A549 (cell line): ENCODE measurements at regions not wholly inside any gene's neighbourhood (a gene's known extent, or its start where the extent isn't known, plus 50 kb on each side); places are given as distances from the start of the nearest gene placed in this dataset.
"Not testable (repeated sequence)": the region's sequence is repeated elsewhere in the genome, so short reads cannot be mapped to it uniquely, and the experiment has no call there.

Source experiments
- ATAC-seq, 2 experiments: fragments of 200-7000 bp in 1 of 2; fragments of >200 bp in 1 of 2; cut with Nextera tagmentation in 1 of 2; cut with Tn5 transposase in 1 of 2; 3 replicates each; pipeline versions ENCODE4 v1.8.0 to v1.9.1; 2018 to 2020; ENCODE audit warnings: mild to moderate bottlenecking in 1 of 2, moderate library complexity in 1 of 2
- CTCF ChIA-PET: fragments of 300-600 bp; sonication (Branson Sonifier 250); formaldehyde crosslinking; extraction: SDS; loops from one replicate; lab custom pipeline; 2021; ENCODE audit warnings: antibody characterized with exemption, inconsistent platforms; lab: Yijun Ruan, JAX
- POLR2A ChIA-PET: fragments of 350-600 bp; formaldehyde crosslinking; extraction: SDS; loops from one replicate; lab custom pipeline; 2021; ENCODE audit warnings: antibody characterized with exemption, inconsistent platforms; lab: Yijun Ruan, JAX
- DNase-seq, 2 experiments: peaks; one replicate each; pipeline versions ENCODE4 v3.0.0 to v3.0.0-alpha.2; 2011 to 2016; ENCODE audit warnings: low read depth in 1 of 2, low spot score in 1 of 2
- FAIRE-seq: peaks from 2 replicates; lab custom pipeline; 2011; peaks lifted over from hg19 to GRCh38; lab: Jason Lieb, UNC
- H3K27ac ChIP-seq, 2 experiments: fragments of >200 bp; sonication (Bioruptor Twin); formaldehyde crosslinking; 3 replicates each; pipeline ENCODE4 v1.5.1; 2016 to 2017
- H3K4me1 ChIP-seq: fragments of >200 bp; sonication (Bioruptor Twin); formaldehyde crosslinking; 3 replicates; pipeline ENCODE4 v1.6.1; 2016
- H3K4me2 ChIP-seq: fragments of >200 bp; sonication (Bioruptor Twin); formaldehyde crosslinking; 3 replicates; pipeline ENCODE4 v1.6.1; 2016
- H3K4me3 ChIP-seq: fragments of >200 bp; sonication (Bioruptor Twin); formaldehyde crosslinking; 3 replicates; pipeline ENCODE4 v1.5.1; 2016
- H3K9me3 ChIP-seq: fragments of >200 bp; sonication (Bioruptor Twin); formaldehyde crosslinking; 3 replicates; pipeline ENCODE4 v1.6.1; 2016
- CEBPB ChIP-seq, 2 experiments: fragments of >200 bp in 1 of 2; sonication (Bioruptor Twin) in 1 of 2; formaldehyde crosslinking in 1 of 2; IDR thresholded peaks; 2 replicates each; pipeline ENCODE4 v1.6.1; 2012 to 2016
- CHD2 ChIP-seq: fragments of 150-350 bp; IDR thresholded peaks from 2 replicates; pipeline ENCODE4 v1.6.1; 2014; ENCODE audit warnings: low read length; ENCODE audit not compliant: partially characterized antibody
- CHD4 ChIP-seq: fragments of 200-600 bp; sonication (generic); IDR thresholded peaks from 2 replicates; pipeline ENCODE4 v1.6.1; 2016; ENCODE audit warnings: antibody characterized with exemption, mild to moderate bottlenecking, borderline replicate concordance
- FOSB ChIP-seq: fragments of 250-450 bp; sonication (Bioruptor Pico); IDR thresholded peaks from 2 replicates; pipeline ENCODE4 v1.5.0; 2020; ENCODE audit warnings: mild to moderate bottlenecking, moderate library complexity
- FOSL2 ChIP-seq, 2 experiments: fragments of 450-650 bp in 1 of 2; fragments of >200 bp in 1 of 2; sonication (Bioruptor Twin) in 1 of 2; formaldehyde crosslinking; IDR thresholded peaks; 2 replicates each; pipeline versions ENCODE4 v1.5.0 to v1.6.1; 2016 to 2020; ENCODE audit warnings: mild to moderate bottlenecking in 1 of 2, moderate library complexity in 1 of 2
- HDAC2 ChIP-seq: fragments of 200-600 bp; sonication (generic); IDR thresholded peaks from 2 replicates; pipeline ENCODE4 v1.6.1; 2016
- HOXA7 ChIP-seq: fragments of 250-450 bp; sonication (Bioruptor Pico); IDR thresholded peaks from 2 replicates; pipeline ENCODE4 v1.5.0; 2020; ENCODE audit warnings: mild to moderate bottlenecking, moderate library complexity
- ZNF302 ChIP-seq: fragments of 250-450 bp; sonication (Bioruptor Pico); IDR thresholded peaks from 2 replicates; pipeline ENCODE4 v1.9.0; 2021; ENCODE audit warnings: inconsistent platforms, mild to moderate bottlenecking, moderate library complexity
- ZSCAN20 ChIP-seq: fragments of 250-450 bp; sonication (Bioruptor Pico); IDR thresholded peaks from 2 replicates; pipeline ENCODE4 v1.8.0; 2022; ENCODE audit warnings: mild to moderate bottlenecking, moderate library complexity
- WGBS: methylation state at CpG from one replicate; pipeline ENCODE4 v1.1.6; 2017; ENCODE audit errors: missing lambda C conversion rate; 5-methylcytosine and 5-hydroxymethylcytosine counted together
- TF ChIP-seq, protein P1 (sequence below): fragments of 150-350 bp; IDR thresholded peaks from 2 replicates; pipeline ENCODE4 v1.6.1; 2014; ENCODE audit warnings: low read depth, mild to moderate bottlenecking, low read length
- TF ChIP-seq, protein P2 (sequence below): fragments of 200-600 bp; sonication (generic); IDR thresholded peaks from 2 replicates; pipeline ENCODE4 v1.6.1; 2016; ENCODE audit warnings: antibody characterized with exemption, mild to moderate bottlenecking, moderate library complexity

DNA sequence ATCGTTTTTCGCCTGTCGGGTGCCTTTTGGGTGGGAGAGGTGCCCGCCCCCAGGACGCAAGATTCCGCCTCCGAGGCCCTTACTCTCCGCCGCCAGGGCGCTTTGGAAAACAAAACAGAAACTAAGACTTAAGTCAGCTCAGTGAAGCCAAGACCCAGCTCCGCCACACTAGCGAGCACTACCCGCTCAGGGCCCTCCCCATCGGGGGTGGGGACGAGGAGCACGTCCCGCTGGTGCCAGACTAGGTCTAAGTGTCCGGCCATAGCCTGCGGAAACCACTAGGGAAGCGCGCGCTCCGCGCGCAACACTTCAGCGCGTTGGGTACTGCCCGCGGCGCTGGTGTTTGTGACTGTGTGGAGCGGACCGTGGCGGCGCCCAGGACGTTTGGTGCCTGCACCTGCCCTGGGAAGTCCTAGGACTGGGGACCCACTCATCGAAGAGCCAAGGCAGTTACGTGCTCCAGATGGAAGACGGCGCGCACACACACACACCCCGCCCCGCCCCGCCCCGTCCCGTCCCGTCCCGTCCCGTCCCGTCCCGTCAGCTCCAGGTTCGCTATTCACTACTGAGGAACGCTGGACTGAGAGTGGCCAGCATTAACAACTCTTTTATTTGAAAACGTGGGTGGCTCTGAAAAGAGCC, 57.6 kb upstream of the BOLA1 start:
- H3K27ac ChIP-seq, H3K4me2 ChIP-seq, FAIRE-seq, CTCF ChIA-PET, H3K9me3 ChIP-seq, DNase-seq, H3K4me3 ChIP-seq, POLR2A ChIA-PET: not testable (repeated sequence)
- WGBS: no CpG with 5 or more reads among the region's 53 CpGs
- H3K4me1 ChIP-seq: peaks cover 26% of the 10 kb centered on the region
- peak; percentile 60 to 62 for ATAC-seq

DNA sequence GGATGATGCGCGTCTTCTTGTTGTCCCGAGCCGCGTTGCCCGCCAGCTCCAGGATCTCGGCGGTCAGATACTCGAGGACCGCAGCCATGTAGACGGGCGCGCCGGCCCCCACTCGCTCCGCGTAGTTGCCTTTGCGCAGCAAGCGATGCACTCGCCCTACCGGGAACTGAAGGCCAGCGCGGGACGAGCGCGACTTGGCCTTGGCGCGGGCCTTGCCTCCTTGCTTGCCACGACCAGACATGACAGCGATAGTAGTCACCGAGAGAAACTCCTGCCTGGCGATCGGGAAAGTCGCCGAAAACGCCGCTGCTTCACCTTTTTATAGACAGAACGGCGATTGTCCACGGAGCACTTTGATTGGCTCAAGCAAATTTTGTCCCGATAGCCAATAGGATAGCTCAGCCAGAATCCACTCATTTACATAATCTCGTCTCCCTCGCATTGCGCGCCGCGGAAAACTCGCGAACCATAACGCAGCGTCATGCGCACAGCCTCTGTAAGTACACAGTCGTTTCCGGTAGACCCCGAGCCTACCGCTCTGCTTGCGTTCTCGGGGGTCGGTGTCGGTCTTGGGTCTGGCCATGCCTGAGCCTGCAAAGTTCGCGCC, 56.8 kb upstream of the BOLA1 start:
- DNase-seq, H3K4me3 ChIP-seq, H3K27ac ChIP-seq, H3K9me3 ChIP-seq, H3K4me2 ChIP-seq: not testable (repeated sequence)
- peak; percentile 54 to 74 for ATAC-seq
- ChIA-PET POLR2A (interaction anchor here (3.3 kb wide), 1 partner anchor 44 kb away, joined by 34 read pairs; a partner anchor contains a TSS), CTCF (interaction anchor here (1.0 kb wide), 1 partner anchor 43 kb away, joined by 3 read pairs; no protein-coding TSS in a partner anchor)
- WGBS: no CpG with 5 or more reads among the region's 62 CpGs
- peak; percentile 13 for FAIRE-seq
- peaks cover 33% of the 10 kb centered on the region for H3K4me1 ChIP-seq

DNA sequence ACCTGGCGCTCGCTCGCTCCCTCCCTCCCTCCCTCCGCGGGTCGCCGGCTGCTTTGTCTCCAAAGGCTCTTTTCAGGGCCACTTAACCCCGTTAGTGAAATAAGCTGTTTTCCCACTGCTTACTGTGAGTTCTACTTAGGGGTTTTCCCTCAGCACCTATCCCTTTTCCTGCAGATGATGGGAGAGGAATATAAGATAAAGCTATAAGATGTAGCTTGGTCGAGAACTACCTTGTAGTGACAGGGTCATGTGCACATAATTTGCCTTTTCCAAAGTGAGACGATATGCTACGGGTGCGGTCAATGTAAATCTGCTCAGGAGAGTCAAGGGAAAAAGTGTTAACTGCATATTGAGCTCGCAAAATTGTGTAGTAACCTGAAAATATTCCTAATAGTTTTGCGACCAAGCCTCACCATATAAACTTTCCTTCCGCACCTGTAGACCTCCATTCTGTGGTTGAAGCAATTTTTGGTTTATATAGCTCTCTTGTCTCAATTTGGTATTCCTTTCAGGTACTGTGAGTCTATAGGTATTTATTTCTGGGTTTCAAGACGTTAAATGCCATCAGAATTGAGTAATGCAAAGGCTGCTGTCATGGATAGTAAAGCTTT, 55.8 kb upstream of the BOLA1 start:
- ATAC-seq: no peak
- peak overlapping the region; percentile 79 to 89 for H3K27ac ChIP-seq
- H3K4me1 ChIP-seq: peaks cover 43% of the 10 kb centered on the region
- peak overlapping the region; percentile 91 for H3K4me2 ChIP-seq
- POLR2A ChIA-PET: interaction anchor here (3.3 kb wide), 1 partner anchor 44 kb away, joined by 34 read pairs; a partner anchor contains a TSS
- no peak for DNase-seq
- H3K9me3 ChIP-seq: no peaks in the 10 kb centered on the region
- TF ChIP-seq CHD4: no peak
- TF ChIP-seq HOXA7: 0 out of 2 replicates have a peak, but pooled peaks have one; percentile 50
- no peak for TF ChIP-seq HDAC2
- no peak for TF ChIP-seq ZNF302 (CRISPR knock-in tag)
- TF ChIP-seq, protein P1, sequence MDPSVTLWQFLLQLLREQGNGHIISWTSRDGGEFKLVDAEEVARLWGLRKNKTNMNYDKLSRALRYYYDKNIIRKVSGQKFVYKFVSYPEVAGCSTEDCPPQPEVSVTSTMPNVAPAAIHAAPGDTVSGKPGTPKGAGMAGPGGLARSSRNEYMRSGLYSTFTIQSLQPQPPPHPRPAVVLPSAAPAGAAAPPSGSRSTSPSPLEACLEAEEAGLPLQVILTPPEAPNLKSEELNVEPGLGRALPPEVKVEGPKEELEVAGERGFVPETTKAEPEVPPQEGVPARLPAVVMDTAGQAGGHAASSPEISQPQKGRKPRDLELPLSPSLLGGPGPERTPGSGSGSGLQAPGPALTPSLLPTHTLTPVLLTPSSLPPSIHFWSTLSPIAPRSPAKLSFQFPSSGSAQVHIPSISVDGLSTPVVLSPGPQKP: no peak
- CTCF ChIA-PET: interaction anchor here (1.0 to 1.2 kb wide), 2 partner anchors 42 to 118 kb away, joined by 3 read pairs; no protein-coding TSS in a partner anchor
- H3K4me3 ChIP-seq: peak overlapping the region; percentile 55
- 1% methylated on average over 9 of the region's 16 CpGs for WGBS
- no peak for FAIRE-seq

DNA sequence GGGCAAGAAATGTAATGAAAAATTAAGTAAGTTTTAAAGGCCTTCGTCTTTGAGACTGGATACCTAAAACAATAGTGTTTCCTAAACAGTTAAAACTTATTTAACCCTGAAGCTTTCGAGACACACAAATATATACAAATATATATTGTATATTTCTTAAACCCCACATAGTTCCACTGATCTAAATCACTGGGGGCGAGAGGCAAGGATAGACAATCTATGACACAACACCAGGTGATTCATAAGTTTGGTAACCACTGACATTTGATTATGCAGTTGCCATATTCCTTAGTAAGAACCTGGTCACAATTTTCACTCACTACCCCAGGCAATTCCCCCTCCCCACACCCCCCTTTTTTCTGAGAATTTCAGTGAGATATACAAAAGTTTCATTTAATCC, 55.3 kb upstream of the BOLA1 start:
- H3K27ac ChIP-seq: peak overlapping the region; percentile 79 to 89
- DNase-seq: peak; percentile 15 to 55
- TF ChIP-seq FOSL2 (IDR thresholded peaks at IDR 0.05) (no peak), FOSL2 (CRISPR knock-in tag; IDR thresholded peaks at IDR 0.05) (peak; percentile 49), CEBPB (IDR thresholded peaks at IDR 0.05) (peak in 1 of 2 experiments; percentile 46; a peak in 2 of 4 replicates), CHD2 (no peak), ZNF302 (CRISPR knock-in tag) (no peak), ZSCAN20 (no peak), FOSB (CRISPR knock-in tag) (no peak)
- TF ChIP-seq, protein P1: no peak
- TF ChIP-seq, protein P2, sequence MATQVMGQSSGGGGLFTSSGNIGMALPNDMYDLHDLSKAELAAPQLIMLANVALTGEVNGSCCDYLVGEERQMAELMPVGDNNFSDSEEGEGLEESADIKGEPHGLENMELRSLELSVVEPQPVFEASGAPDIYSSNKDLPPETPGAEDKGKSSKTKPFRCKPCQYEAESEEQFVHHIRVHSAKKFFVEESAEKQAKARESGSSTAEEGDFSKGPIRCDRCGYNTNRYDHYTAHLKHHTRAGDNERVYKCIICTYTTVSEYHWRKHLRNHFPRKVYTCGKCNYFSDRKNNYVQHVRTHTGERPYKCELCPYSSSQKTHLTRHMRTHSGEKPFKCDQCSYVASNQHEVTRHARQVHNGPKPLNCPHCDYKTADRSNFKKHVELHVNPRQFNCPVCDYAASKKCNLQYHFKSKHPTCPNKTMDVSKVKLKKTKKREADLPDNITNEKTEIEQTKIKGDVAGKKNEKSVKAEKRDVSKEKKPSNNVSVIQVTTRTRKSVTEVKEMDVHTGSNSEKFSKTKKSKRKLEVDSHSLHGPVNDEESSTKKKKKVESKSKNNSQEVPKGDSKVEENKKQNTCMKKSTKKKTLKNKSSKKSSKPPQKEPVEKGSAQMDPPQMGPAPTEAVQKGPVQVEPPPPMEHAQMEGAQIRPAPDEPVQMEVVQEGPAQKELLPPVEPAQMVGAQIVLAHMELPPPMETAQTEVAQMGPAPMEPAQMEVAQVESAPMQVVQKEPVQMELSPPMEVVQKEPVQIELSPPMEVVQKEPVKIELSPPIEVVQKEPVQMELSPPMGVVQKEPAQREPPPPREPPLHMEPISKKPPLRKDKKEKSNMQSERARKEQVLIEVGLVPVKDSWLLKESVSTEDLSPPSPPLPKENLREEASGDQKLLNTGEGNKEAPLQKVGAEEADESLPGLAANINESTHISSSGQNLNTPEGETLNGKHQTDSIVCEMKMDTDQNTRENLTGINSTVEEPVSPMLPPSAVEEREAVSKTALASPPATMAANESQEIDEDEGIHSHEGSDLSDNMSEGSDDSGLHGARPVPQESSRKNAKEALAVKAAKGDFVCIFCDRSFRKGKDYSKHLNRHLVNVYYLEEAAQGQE: no peak; the same call in 1 of the 2 replicates
- TF ChIP-seq, all 56 proteins: peak for 2
- no peaks in the 10 kb centered on the region for H3K9me3 ChIP-seq
- H3K4me3 ChIP-seq: peak overlapping the region; percentile 55
- no peak for ATAC-seq
- no peak for FAIRE-seq
- 2% methylated on average over 3 of the region's 3 CpGs for WGBS
- CTCF ChIA-PET: interaction anchor here (1.2 to 1.7 kb wide), 2 partner anchors 44 to 118 kb away, joined by 3 to 8 read pairs; a partner anchor contains a TSS
- POLR2A ChIA-PET: interaction anchor here (3.3 kb wide), 1 partner anchor 43 kb away, joined by 34 read pairs; a partner anchor contains a TSS
- H3K4me2 ChIP-seq: peak overlapping the region; percentile 91
- H3K4me1 ChIP-seq: peaks cover 48% of the 10 kb centered on the region
